SK-N-SH (cell line): ENCODE measurements at regions not wholly inside any gene's neighbourhood (a gene's known extent, or its start where the extent isn't known, plus 50 kb on each side); places are given as distances from the start of the nearest gene placed in this dataset.
A peak's percentile ranks its signal among the peaks of the same experiment; 100 is the strongest.

Experiments used
- CTCF ChIA-PET: fragments of 300-600, 350-600 bp; formaldehyde crosslinking; extraction: SDS; loops from one replicate; lab custom pipeline; 2021; lab: Yijun Ruan, JAX
- POLR2A ChIA-PET: fragments of 350-600 bp; sonication (Branson Sonifier 250); formaldehyde crosslinking; extraction: SDS; loops from one replicate; lab custom pipeline; 2020; ENCODE audit warnings: antibody characterized with exemption, inconsistent platforms; lab: Yijun Ruan, JAX
- DNase-seq: peaks from one replicate; pipeline ENCODE4 v3.0.0; 2012
- H2AFZ ChIP-seq: fragments of 200-600 bp; sonication (generic); 2 replicates; pipeline ENCODE4 v1.8.1; 2016; ENCODE audit warnings: antibody characterized with exemption, mild to moderate bottlenecking, low read depth
- H3F3A ChIP-seq: fragments of 200-600 bp; sonication (generic); replicated peaks from 2 replicates; pipeline ENCODE3; 2016; ENCODE audit warnings: antibody characterized with exemption, mild to moderate bottlenecking; ENCODE audit not compliant: insufficient read depth
- H3K27ac ChIP-seq, 2 experiments: fragments of 200-500 bp in 1 of 2; fragments of 200-600 bp in 1 of 2; sonication (Bioruptor generic) in 1 of 2; sonication (generic), shearing (Covaris generic) in 1 of 2; 2 replicates each; pipeline versions ENCODE4 v1.5.1 to v1.6.1; 2014 to 2016; ENCODE audit warnings: low read depth in 2 of 2, inconsistent platforms in 1 of 2, low read length in 1 of 2, mild to moderate bottlenecking in 1 of 2, mixed read lengths in 1 of 2
- H3K27me3 ChIP-seq: fragments of 200-600 bp; sonication (generic), shearing (Covaris generic); 2 replicates; pipeline ENCODE4 v1.6.1; 2016; ENCODE audit warnings: mixed run types; ENCODE audit not compliant: insufficient read depth
- H3K36me3 ChIP-seq, 2 experiments: fragments of 200-500 bp in 1 of 2; fragments of 200-600 bp in 1 of 2; sonication (Bioruptor generic) in 1 of 2; sonication (generic) in 1 of 2; replicated peaks in 1 of 2; 2 replicates each; pipeline versions ENCODE3 to v1.5.1; 2014 to 2016; ENCODE audit warnings: low read length in 1 of 2, mild to moderate bottlenecking in 1 of 2; ENCODE audit not compliant: insufficient read depth in 2 of 2, control insufficient read depth in 1 of 2
- H3K4me1 ChIP-seq, 2 experiments: fragments of 200-500 bp in 1 of 2; fragments of 200-600 bp in 1 of 2; sonication (Bioruptor generic) in 1 of 2; sonication (generic), shearing (Covaris generic) in 1 of 2; 2 replicates each; pipeline versions ENCODE4 v1.5.1 to v1.6.1; 2014 to 2016; ENCODE audit warnings: low read depth in 1 of 2, low read length in 1 of 2, mixed run types in 1 of 2; ENCODE audit not compliant: insufficient read depth in 2 of 2, control insufficient read depth in 1 of 2
- H3K4me2 ChIP-seq: fragments of 200-600 bp; sonication (generic), shearing (Covaris generic); 2 replicates; pipeline ENCODE4 v1.6.1; 2017; ENCODE audit warnings: mixed run types
- H3K4me3 ChIP-seq, 2 experiments: fragments of 200-500 bp in 1 of 2; fragments of 200-600 bp in 1 of 2; sonication (Bioruptor generic) in 1 of 2; sonication (generic), shearing (Covaris generic) in 1 of 2; 2 replicates each; pipeline versions ENCODE4 v1.5.1 to v1.8.1; 2014 to 2016; ENCODE audit warnings: low read depth in 2 of 2, inconsistent platforms in 1 of 2, low read length in 1 of 2, mild to moderate bottlenecking in 1 of 2, mixed read lengths in 1 of 2, moderate library complexity in 1 of 2
- H3K79me2 ChIP-seq: fragments of 200-600 bp; sonication (generic); 2 replicates; pipeline ENCODE4 v1.8.1; 2017; ENCODE audit warnings: mild to moderate bottlenecking; ENCODE audit not compliant: insufficient read depth
- H3K9ac ChIP-seq: fragments of 200-600 bp; sonication (generic); 2 replicates; pipeline ENCODE4 v1.6.1; 2017; ENCODE audit warnings: mixed run types
- H3K9me2 ChIP-seq: fragments of 200-600 bp; sonication (generic); 2 replicates; pipeline ENCODE4 v1.6.1; 2017; ENCODE audit warnings: mixed run types
- H3K9me3 ChIP-seq: fragments of 200-600 bp; sonication (generic); 2 replicates; pipeline ENCODE4 v1.6.1; 2017; ENCODE audit warnings: mixed run types, mild to moderate bottlenecking, moderate library complexity
- H4K20me1 ChIP-seq: fragments of 200-600 bp; sonication (generic); 2 replicates; pipeline ENCODE4 v1.6.1; 2017; ENCODE audit warnings: mild to moderate bottlenecking, mixed run types; ENCODE audit not compliant: insufficient read depth
- CTCF ChIP-seq: fragments of 200-600 bp; sonication (generic); IDR thresholded peaks from 2 replicates; pipeline ENCODE4 v1.6.1; 2017; ENCODE audit warnings: antibody characterized with exemption, mild to moderate bottlenecking, moderate library complexity
- ELF1 ChIP-seq: IDR thresholded peaks from 2 replicates; pipeline ENCODE4 v1.4.0; 2012
- EZH2phosphoT487 ChIP-seq: fragments of 200-600 bp; sonication (generic); IDR thresholded peaks from 2 replicates; pipeline ENCODE4 v1.6.1; 2017; ENCODE audit warnings: low read depth, mixed run types, mild to moderate bottlenecking, antibody characterized with exemption, moderate library complexity, borderline replicate concordance
- FOXJ3 ChIP-seq: sonication (generic); formaldehyde crosslinking; IDR thresholded peaks from 2 replicates; pipeline ENCODE4 v1.5.1; 2020; ENCODE audit warnings: mild to moderate bottlenecking, missing genetic modification reagents
- FOXM1 ChIP-seq: IDR thresholded peaks from 2 replicates; pipeline ENCODE4 v1.4.0; 2012; ENCODE audit warnings: low read depth, mild to moderate bottlenecking
- JUND ChIP-seq: IDR thresholded peaks from 2 replicates; pipeline ENCODE4 v1.4.0; 2012
- MEF2A ChIP-seq: IDR thresholded peaks from 2 replicates; pipeline ENCODE4 v1.4.0; 2012; ENCODE audit warnings: low read depth, borderline replicate concordance
- PBX3 ChIP-seq: IDR thresholded peaks from 2 replicates; pipeline ENCODE4; 2012
- REST ChIP-seq: IDR thresholded peaks from 2 replicates; pipeline ENCODE4 v1.6.1; 2012; ENCODE audit warnings: mild to moderate bottlenecking, low read depth, low read length, moderate library complexity
- USF2 ChIP-seq: fragments of 150-350 bp; IDR thresholded peaks from 2 replicates; pipeline ENCODE4 v1.6.1; 2017; ENCODE audit warnings: antibody characterized with exemption, low read length, low read depth, borderline replicate concordance
- ZBTB33 ChIP-seq: IDR thresholded peaks from 2 replicates; pipeline ENCODE4 v1.4.0; 2012; ENCODE audit warnings: low read depth, borderline replicate concordance
- WGBS: methylation state at CpG from one replicate; pipeline ENCODE4 v1.1.6; 2017; ENCODE audit warnings: low lambda C conversion rate; 5-methylcytosine and 5-hydroxymethylcytosine counted together

- H3K4me2 ChIP-seq: no peak overlapping the region
- WGBS: 32% methylated on average over 3 of the region's 3 CpGs
- ChIA-PET CTCF (interaction anchor here (1.2 kb wide), 1 partner anchor 28 kb away, joined by 4 read pairs; no protein-coding TSS in a partner anchor), POLR2A (no interaction called here)
- H3K79me2 ChIP-seq: no peaks in the 10 kb centered on the region
- no peak overlapping the region for H3K9ac ChIP-seq
- peaks cover 4% of the 10 kb centered on the region; the same call in 1 of the 2 replicates for H3K27me3 ChIP-seq
- H3K4me3 ChIP-seq: no peak overlapping the region
- H3K4me1 ChIP-seq: peaks cover 0 to 10% of the 10 kb centered on the region in 2 experiments; a peak in 1 of 4 replicates
- no peaks in the 10 kb centered on the region for H3K9me3 ChIP-seq
- no peak overlapping the region for H3K27ac ChIP-seq
- peak overlapping the region; percentile 58 for H2AFZ ChIP-seq
- H3K36me3 ChIP-seq: no peaks in the 10 kb centered on the region
- no peak for TF ChIP-seq USF2
- TF ChIP-seq REST: no peak
- no peak for TF ChIP-seq CTCF
- no peak for TF ChIP-seq EZH2phosphoT487
- TF ChIP-seq JUND: no peak
- no peak for TF ChIP-seq FOXM1
- no peak for TF ChIP-seq MEF2A
- TF ChIP-seq ELF1: no peak
- no peak for TF ChIP-seq PBX3
- no peak for TF ChIP-seq ZBTB33
- no peak for TF ChIP-seq FOXJ3 (CRISPR knock-in tag)
- H4K20me1 ChIP-seq: no peaks in the 10 kb centered on the region
- peaks cover 3% of the 10 kb centered on the region for H3F3A ChIP-seq
- no peaks in the 10 kb centered on the region for H3K9me2 ChIP-seq
- DNase-seq: no peak
Measured at GRCh38 chrX:46380148-46380752, 165.0 kb downstream of the ZNF674 start.
